ENCODE measurements at regions not wholly inside any gene's neighbourhood (a gene's known extent, or its start where the extent isn't known, plus 50 kb on each side); places are given as distances from the start of the nearest gene placed in this dataset.

DNA sequence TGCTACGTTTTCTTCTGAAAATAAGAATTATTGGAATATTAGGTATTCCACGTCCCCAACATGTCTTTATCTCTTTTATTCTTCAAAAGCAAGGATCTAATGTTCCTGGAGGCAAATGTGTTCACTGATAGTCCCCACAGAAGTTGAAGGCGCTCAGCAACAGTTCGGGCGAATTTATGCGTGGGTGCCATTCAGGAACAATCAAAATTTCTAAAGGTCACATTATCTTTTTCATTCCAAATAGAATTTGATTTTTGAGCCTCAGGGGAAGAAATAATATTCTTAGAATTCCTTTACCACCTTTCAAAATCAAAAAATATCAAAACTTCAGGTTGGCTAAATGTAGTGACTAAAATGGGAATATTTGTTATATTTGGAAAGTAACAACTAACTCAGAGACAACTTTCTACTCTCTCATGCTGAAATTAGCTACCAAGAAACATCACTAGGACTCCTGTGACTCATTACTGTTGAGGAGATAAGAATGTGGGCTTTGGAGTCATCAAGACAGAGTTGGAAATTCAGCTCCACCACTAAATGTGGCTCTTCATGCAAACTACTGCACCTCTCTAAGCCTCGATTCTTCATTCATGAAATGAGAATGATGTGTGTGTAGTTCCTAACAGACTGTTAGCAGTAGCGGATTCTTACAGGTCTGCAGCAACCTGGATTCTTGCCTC lies 72.3 kb upstream of the KIT start:
- TF ChIP-seq EZH2phosphoT487 (IDR thresholded peaks at IDR 0.05; ENCODE audit: insufficient read depth, low read depth) (no peak), EZH2 (IDR thresholded peaks at IDR 0.05; ENCODE audit: insufficient read depth, poor library complexity, severe bottlenecking) (no peak)
